MM.1S (cell line): ENCODE measurements at regions not wholly inside any gene's neighbourhood (a gene's known extent, or its start where the extent isn't known, plus 50 kb on each side); places are given as distances from the start of the nearest gene placed in this dataset.

ENCODE experiments used
- DNase-seq: peaks from one replicate; pipeline ENCODE4 v3.0.0-alpha.2; 2015
- H2AFZ ChIP-seq: fragments of 300-600 bp; sonication (generic); 2 replicates; pipeline ENCODE4 v1.6.0; 2016; ENCODE audit warnings: antibody characterized with exemption, low read length
- H3F3A ChIP-seq: fragments of 300-600 bp; sonication (generic); 2 replicates; pipeline ENCODE4 v1.6.1; 2016; ENCODE audit warnings: mild to moderate bottlenecking, antibody characterized with exemption, low read length, moderate library complexity, mixed read lengths; ENCODE audit not compliant: insufficient read depth
- H3K27ac ChIP-seq: fragments of 300-600 bp; sonication (generic); 2 replicates; pipeline ENCODE4 v1.5.1; 2016; ENCODE audit warnings: mild to moderate bottlenecking, low read length
- H3K27me3 ChIP-seq: fragments of 300-600 bp; sonication (generic); replicated peaks from 2 replicates; pipeline ENCODE4 v1.6.0; 2016; ENCODE audit warnings: low read length; ENCODE audit not compliant: insufficient read depth
- H3K36me3 ChIP-seq: fragments of 300-600 bp; sonication (generic); replicated peaks from 2 replicates; pipeline ENCODE4 v1.6.1; 2016; ENCODE audit warnings: mild to moderate bottlenecking, low read length, mixed read lengths; ENCODE audit not compliant: insufficient read depth
- H3K4me1 ChIP-seq: fragments of 300-600 bp; sonication (generic); 2 replicates; pipeline ENCODE4 v1.6.1; 2016; ENCODE audit warnings: low read length, mixed read lengths
- H3K4me2 ChIP-seq: fragments of 300-600 bp; sonication (generic); 2 replicates; pipeline ENCODE4 v1.6.0; 2016; ENCODE audit warnings: low read depth, low read length
- H3K4me3 ChIP-seq: fragments of 300-600 bp; sonication (generic); 2 replicates; pipeline ENCODE4 v1.5.1; 2016; ENCODE audit warnings: low read length, mixed read lengths
- H3K79me2 ChIP-seq: fragments of 300-600 bp; sonication (generic); 2 replicates; pipeline ENCODE4 v1.6.1; 2016; ENCODE audit warnings: mixed run types, low read length, mixed read lengths
- H3K9ac ChIP-seq: fragments of 300-600 bp; sonication (generic); 2 replicates; pipeline ENCODE4 v1.6.1; 2016; ENCODE audit warnings: low read length, mixed read lengths
- H3K9me2 ChIP-seq: fragments of 300-600 bp; sonication (generic); replicated peaks from 2 replicates; pipeline ENCODE4 v1.6.1; 2016; ENCODE audit warnings: mild to moderate bottlenecking, low read length, mixed read lengths; ENCODE audit not compliant: insufficient read depth
- H3K9me3 ChIP-seq: fragments of 300-600 bp; sonication (generic); replicated peaks from 2 replicates; pipeline ENCODE4 v1.6.1; 2016; ENCODE audit warnings: mild to moderate bottlenecking, low read length, mixed read lengths; ENCODE audit not compliant: insufficient read depth
- H4K20me1 ChIP-seq: fragments of 300-600 bp; sonication (generic); 2 replicates; pipeline ENCODE4 v1.6.1; 2016; ENCODE audit warnings: mild to moderate bottlenecking, low read length, moderate library complexity, mixed read lengths; ENCODE audit not compliant: insufficient read depth
- CTCF ChIP-seq: fragments of 300-600 bp; sonication (generic); IDR thresholded peaks from 2 replicates; pipeline ENCODE4 v1.5.1; 2016; ENCODE audit warnings: antibody characterized with exemption, low read length, mixed read lengths
- EZH2 ChIP-seq: fragments of 300-600 bp; sonication (generic); optimal IDR thresholded peaks from 2 replicates; pipeline ENCODE3; 2017; ENCODE audit warnings: low read depth, mild to moderate bottlenecking, antibody characterized with exemption, low read length, mixed read lengths
- EZH2phosphoT487 ChIP-seq: fragments of 300-600 bp; sonication (generic); IDR thresholded peaks from 2 replicates; pipeline ENCODE4 v1.6.1; 2018; ENCODE audit warnings: antibody characterized with exemption, low read length

- peak overlapping the region; percentile 48 for H3K4me2 ChIP-seq
- H3K9me2 ChIP-seq, result no peaks in the 10 kb centered on the region
- no peaks in the 10 kb centered on the region for H4K20me1 ChIP-seq
- no peak overlapping the region for H2AFZ ChIP-seq
- TF ChIP-seq EZH2 (no peak), EZH2phosphoT487 (no peak), CTCF (no peak)
- no peak overlapping the region; the same call in 1 of the 2 replicates for H3K9ac ChIP-seq
- no peak overlapping the region for H3K4me3 ChIP-seq
- H3K27me3 ChIP-seq, result no peaks in the 10 kb centered on the region
- DNase-seq, result peak; percentile 81
- H3K9me3 ChIP-seq, result no peaks in the 10 kb centered on the region
- H3K27ac ChIP-seq, result peak overlapping the region; percentile 91
- H3K79me2 ChIP-seq, result no peaks in the 10 kb centered on the region
- H3K36me3 ChIP-seq, result no peaks in the 10 kb centered on the region
- peaks cover 40% of the 10 kb centered on the region for H3F3A ChIP-seq
- peaks cover 46% of the 10 kb centered on the region for H3K4me1 ChIP-seq
Measured at GRCh38 chr10:20975236-20975635, 78.1 kb upstream of the NEBL start.

GRCh38 chr10:20972925-20973324, 75.8 kb upstream of the NEBL start:
- no peak for DNase-seq

GRCh38 chr10:20971901-20972300, 74.8 kb upstream of the NEBL start:
- TF ChIP-seq CTCF, result no peak
- H3K79me2 ChIP-seq, result no peaks in the 10 kb centered on the region

More at GRCh38 chr10:20972925-20973324, 75.8 kb upstream of the NEBL start:
- H3K4me1 ChIP-seq, result peaks cover 37% of the 10 kb centered on the region
- H2AFZ ChIP-seq, result no peak overlapping the region
- TF ChIP-seq CTCF (no peak), EZH2 (no peak), EZH2phosphoT487 (no peak)
- H4K20me1 ChIP-seq, result no peaks in the 10 kb centered on the region
- H3K36me3 ChIP-seq, result no peaks in the 10 kb centered on the region
- H3K9ac ChIP-seq, result no peak overlapping the region
- no peak overlapping the region for H3K4me2 ChIP-seq
- no peak overlapping the region for H3K4me3 ChIP-seq
- H3K27ac ChIP-seq, result no peak overlapping the region
- H3K9me2 ChIP-seq, result no peaks in the 10 kb centered on the region
- H3K79me2 ChIP-seq, result no peaks in the 10 kb centered on the region
- peaks cover 35% of the 10 kb centered on the region for H3F3A ChIP-seq
- no peaks in the 10 kb centered on the region for H3K27me3 ChIP-seq
- no peaks in the 10 kb centered on the region for H3K9me3 ChIP-seq

More at GRCh38 chr10:20971901-20972300, 74.8 kb upstream of the NEBL start:
- peaks cover 25% of the 10 kb centered on the region for H3F3A ChIP-seq
- peak overlapping the region; percentile 16; the same call in 1 of the 2 replicates for H3K9ac ChIP-seq
- peak overlapping the region; percentile 47 for H3K4me2 ChIP-seq
- H4K20me1 ChIP-seq, result no peaks in the 10 kb centered on the region
- no peaks in the 10 kb centered on the region for H3K9me2 ChIP-seq
- no peaks in the 10 kb centered on the region for H3K36me3 ChIP-seq
- peak overlapping the region; percentile 30; the same call in 1 of the 2 replicates for H3K27ac ChIP-seq
- H3K9me3 ChIP-seq, result no peaks in the 10 kb centered on the region
- 0 out of 2 replicates have a peak overlapping the region, but pooled peaks have one; percentile 49 for H2AFZ ChIP-seq
- H3K4me1 ChIP-seq, result peaks cover 31% of the 10 kb centered on the region
- H3K27me3 ChIP-seq, result no peaks in the 10 kb centered on the region
- DNase-seq, result peak; percentile 19
- no peak overlapping the region; the same call in 1 of the 2 replicates for H3K4me3 ChIP-seq
